Neural crest cell (in vitro differentiated cells): ENCODE measurements at regions not wholly inside any gene's neighbourhood (a gene's known extent, or its start where the extent isn't known, plus 50 kb on each side); places are given as distances from the start of the nearest gene placed in this dataset.
"Not testable (repeated sequence)": the region's sequence is repeated elsewhere in the genome, so short reads cannot be mapped to it uniquely, and the experiment has no call there.

Experiments used
- DNase-seq: peaks from one replicate; pipeline ENCODE4 v3.0.0; 2021; ENCODE audit warnings: low read depth, mixed read lengths, low spot score
- H3K27ac Mint-ChIP-seq: one replicate; pipeline ENCODE4 v1.8.0; 2021; ENCODE audit warnings: mild to moderate bottlenecking, mixed read lengths; ENCODE audit not compliant: unreplicated experiment
- H3K27me3 Mint-ChIP-seq: 2 replicates; pipeline ENCODE4 v1.8.0; 2021; ENCODE audit warnings: low read depth, mild to moderate bottlenecking, mixed read lengths
- H3K36me3 Mint-ChIP-seq: 2 replicates; pipeline ENCODE4 v1.8.0; 2021; ENCODE audit warnings: low read depth, mild to moderate bottlenecking, mixed read lengths
- H3K4me1 Mint-ChIP-seq: 2 replicates; pipeline ENCODE4 v1.8.0; 2021; ENCODE audit warnings: mixed read lengths
- H3K4me3 Mint-ChIP-seq: one replicate; pipeline ENCODE4 v1.8.0; 2021; ENCODE audit warnings: mild to moderate bottlenecking, mixed read lengths
- H3K9me3 Mint-ChIP-seq: 2 replicates; pipeline ENCODE4 v1.8.0; 2021; ENCODE audit warnings: mixed read lengths
- TF ChIP-seq, protein P1 (sequence below): fragments of 200-600 bp; sonication (generic); conservative IDR thresholded peaks from 2 replicates; pipeline ENCODE4 v1.5.0; 2021; ENCODE audit warnings: antibody characterized with exemption, mild to moderate bottlenecking

GRCh38 chr11:12604557-12605153, 69.6 kb upstream of the TEAD1 start:
- H3K9me3 Mint-ChIP-seq = no peaks in the 10 kb centered on the region
- H3K4me3 Mint-ChIP-seq = no peak overlapping the region
- DNase-seq = no peak
- H3K27ac Mint-ChIP-seq = no peak overlapping the region
- H3K27me3 Mint-ChIP-seq = no peaks in the 10 kb centered on the region
- H3K36me3 Mint-ChIP-seq = peaks cover 2% of the 10 kb centered on the region
- TF ChIP-seq, protein P1, sequence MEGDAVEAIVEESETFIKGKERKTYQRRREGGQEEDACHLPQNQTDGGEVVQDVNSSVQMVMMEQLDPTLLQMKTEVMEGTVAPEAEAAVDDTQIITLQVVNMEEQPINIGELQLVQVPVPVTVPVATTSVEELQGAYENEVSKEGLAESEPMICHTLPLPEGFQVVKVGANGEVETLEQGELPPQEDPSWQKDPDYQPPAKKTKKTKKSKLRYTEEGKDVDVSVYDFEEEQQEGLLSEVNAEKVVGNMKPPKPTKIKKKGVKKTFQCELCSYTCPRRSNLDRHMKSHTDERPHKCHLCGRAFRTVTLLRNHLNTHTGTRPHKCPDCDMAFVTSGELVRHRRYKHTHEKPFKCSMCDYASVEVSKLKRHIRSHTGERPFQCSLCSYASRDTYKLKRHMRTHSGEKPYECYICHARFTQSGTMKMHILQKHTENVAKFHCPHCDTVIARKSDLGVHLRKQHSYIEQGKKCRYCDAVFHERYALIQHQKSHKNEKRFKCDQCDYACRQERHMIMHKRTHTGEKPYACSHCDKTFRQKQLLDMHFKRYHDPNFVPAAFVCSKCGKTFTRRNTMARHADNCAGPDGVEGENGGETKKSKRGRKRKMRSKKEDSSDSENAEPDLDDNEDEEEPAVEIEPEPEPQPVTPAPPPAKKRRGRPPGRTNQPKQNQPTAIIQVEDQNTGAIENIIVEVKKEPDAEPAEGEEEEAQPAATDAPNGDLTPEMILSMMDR = no peak
- H3K4me1 Mint-ChIP-seq = peaks cover 4% of the 10 kb centered on the region

DNA sequence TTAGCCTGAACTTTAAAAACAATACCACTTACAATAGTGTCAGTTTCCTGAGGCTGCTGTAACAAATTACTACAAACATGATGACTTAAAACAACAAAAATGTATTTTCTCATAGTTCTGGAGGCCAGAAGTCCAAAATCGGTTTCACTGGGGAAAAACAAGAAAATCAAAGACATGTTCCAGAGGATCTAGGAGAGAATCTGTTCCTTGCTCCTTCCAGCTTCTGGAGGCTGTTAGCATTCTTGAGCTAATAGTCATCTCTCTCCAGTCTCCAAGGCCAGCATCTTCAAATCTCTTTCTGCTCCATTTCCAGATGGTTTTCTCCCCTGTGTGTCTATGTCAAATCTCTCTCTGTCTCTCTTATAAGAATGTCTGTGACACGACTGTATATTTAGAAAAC, 67.6 kb upstream of the TEAD1 start:
- Mint-ChIP-seq H3K4me3 (no peak overlapping the region), H3K27ac (no peak overlapping the region), H3K4me1 (no peaks in the 10 kb centered on the region), H3K9me3 (peaks cover 5% of the 10 kb centered on the region), H3K27me3 (no peaks in the 10 kb centered on the region), H3K36me3 (peaks cover 7% of the 10 kb centered on the region)
- no peak for DNase-seq
- TF ChIP-seq, protein P1 = no peak

DNA sequence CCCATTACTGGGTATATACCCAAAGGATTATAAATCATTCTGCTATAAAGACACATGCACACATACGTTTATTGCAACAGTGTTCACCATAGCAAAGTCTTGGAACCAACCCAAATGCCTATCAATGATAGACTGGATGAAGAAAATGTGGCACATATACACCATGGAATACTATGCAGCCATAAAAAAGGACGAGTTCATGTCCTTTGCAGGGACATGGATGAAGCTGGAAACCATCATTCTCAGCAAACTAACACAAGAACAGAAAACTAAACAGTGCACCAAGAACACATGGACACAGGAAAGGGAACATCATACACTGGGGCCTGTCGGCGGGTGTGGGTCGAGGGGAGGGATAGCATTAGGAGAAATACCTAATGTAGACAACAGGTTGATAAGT, 65.5 kb upstream of the TEAD1 start:
- Mint-ChIP-seq H3K36me3 (peaks cover 15% of the 10 kb centered on the region), H3K9me3 (peaks cover 20% of the 10 kb centered on the region)
- not testable (repeated sequence) for H3K4me3 Mint-ChIP-seq, H3K27ac Mint-ChIP-seq, DNase-seq, H3K27me3 Mint-ChIP-seq, H3K4me1 Mint-ChIP-seq

DNA sequence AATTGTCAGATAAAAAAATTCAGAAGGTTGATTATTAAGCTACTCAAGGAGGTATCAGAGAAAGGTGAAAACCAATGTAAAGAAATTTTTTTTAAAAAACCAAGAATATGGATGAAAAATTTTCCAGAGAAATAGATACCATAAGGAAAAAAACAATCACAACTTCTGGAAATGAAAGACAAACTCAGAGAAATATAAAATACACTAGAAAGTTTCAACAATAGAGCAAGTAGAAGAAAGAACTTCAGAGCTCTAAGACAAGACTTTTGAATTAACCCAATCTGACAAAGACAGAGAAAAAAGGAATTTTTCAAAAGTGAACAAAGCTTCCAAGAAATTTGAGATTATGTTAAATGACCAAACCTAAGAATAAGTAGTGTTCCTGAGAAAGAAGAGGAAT, 62.9 kb upstream of the TEAD1 start:
- Mint-ChIP-seq H3K9me3 (peaks cover 24% of the 10 kb centered on the region), H3K27ac (no peak overlapping the region), H3K4me1 (no peaks in the 10 kb centered on the region), H3K4me3 (no peak overlapping the region), H3K27me3 (no peaks in the 10 kb centered on the region), H3K36me3 (peaks cover 15% of the 10 kb centered on the region)
- no peak for DNase-seq
- TF ChIP-seq, protein P1 = no peak

- Mint-ChIP-seq H3K27me3 (no peaks in the 10 kb centered on the region), H3K27ac (no peak overlapping the region), H3K36me3 (peaks cover 13% of the 10 kb centered on the region), H3K4me1 (no peaks in the 10 kb centered on the region), H3K9me3 (peaks cover 22% of the 10 kb centered on the region), H3K4me3 (no peak overlapping the region)
- TF ChIP-seq, protein P1 = no peak
- DNase-seq = no peak
Measured at GRCh38 chr11:12617632-12618031, 56.6 kb upstream of the TEAD1 start.

DNA sequence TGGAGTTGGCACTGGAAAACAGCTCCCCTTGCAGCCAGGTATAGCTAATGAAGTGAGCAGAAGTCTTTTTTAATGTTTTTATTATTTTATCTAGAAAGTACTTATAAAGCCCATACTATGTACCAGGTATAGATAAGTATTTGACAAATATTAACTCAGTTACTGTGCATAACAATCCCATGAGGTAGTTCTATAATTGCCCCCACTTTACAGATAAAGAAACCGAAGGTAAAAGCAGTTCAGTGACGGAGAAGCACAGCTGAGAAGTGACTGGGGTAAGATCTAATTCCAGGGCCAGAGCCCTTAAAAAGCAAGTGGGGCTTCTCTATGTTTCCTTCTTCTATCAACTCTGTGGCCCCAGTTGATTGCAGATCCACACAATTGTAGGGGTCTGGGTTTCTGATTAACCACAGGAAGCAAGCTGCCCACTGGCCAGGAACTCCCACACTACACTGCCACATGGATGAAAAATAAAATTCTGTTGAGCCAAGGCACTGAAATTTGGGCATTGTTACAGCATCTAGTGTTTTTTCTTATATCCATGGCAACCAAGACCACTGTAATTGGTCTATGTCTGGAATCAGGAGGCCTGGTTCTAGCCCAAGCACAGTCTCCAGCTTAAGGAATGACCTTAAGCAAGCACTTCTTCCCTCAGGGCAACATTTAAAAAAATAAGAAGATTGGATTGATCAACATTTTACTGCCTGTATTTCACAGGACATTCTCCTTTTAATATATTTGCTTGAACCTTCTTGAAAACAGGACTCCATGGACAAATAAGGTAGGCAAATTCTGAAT, 55.3 kb upstream of the TEAD1 start:
- Mint-ChIP-seq H3K4me1 (no peaks in the 10 kb centered on the region), H3K4me3 (no peak overlapping the region), H3K27me3 (no peaks in the 10 kb centered on the region), H3K27ac (no peak overlapping the region), H3K9me3 (peaks cover 18% of the 10 kb centered on the region), H3K36me3 (peaks cover 11% of the 10 kb centered on the region)
- no peak for DNase-seq
- TF ChIP-seq, protein P1 = no peak
